Astrocyte of the spinal cord (primary cell): ENCODE measurements at regions not wholly inside any gene's neighbourhood (a gene's known extent, or its start where the extent isn't known, plus 50 kb on each side); places are given as distances from the start of the nearest gene placed in this dataset.

Experiments used
- DNase-seq: peaks from one replicate; pipeline ENCODE4 v3.0.0; 2011; ENCODE audit warnings: low read depth, low spot score
- H3K4me3 ChIP-seq: 2 replicates; pipeline ENCODE4 v1.5.1; 2011; ENCODE audit warnings: low read depth, mild to moderate bottlenecking, low read length, moderate library complexity
- CTCF ChIP-seq: IDR thresholded peaks from 2 replicates; pipeline ENCODE4 v1.5.1; 2012; ENCODE audit warnings: low read depth, mild to moderate bottlenecking, low read length, inconsistent platforms
- in situ Hi-C: cut with HindIII; loops from 2 replicates; pipeline ENCODE4 v1.10.0; 2017; ENCODE audit warnings: low sequenced_read_pairs

- in situ Hi-C loops, result no loop called here
- TF ChIP-seq CTCF, result no peak
- no peak for DNase-seq
- H3K4me3 ChIP-seq, result no peak overlapping the region
These were observed 526.5 kb downstream of the FBXO15 start for GRCh38 chr18:73621091-73621490.

- no peak for TF ChIP-seq CTCF
- DNase-seq, result no peak
- no peak overlapping the region for H3K4me3 ChIP-seq
- in situ Hi-C loops, result no loop called here
These were observed 529.7 kb downstream of the FBXO15 start for GRCh38 chr18:73617981-73618380.

- no peak for TF ChIP-seq CTCF
- no peak for DNase-seq
- no peak overlapping the region for H3K4me3 ChIP-seq
- in situ Hi-C loops, result no loop called here
These were observed 532.1 kb downstream of the FBXO15 start for GRCh38 chr18:73615506-73615905.

GRCh38 chr18:73614812-73615211 lies 532.8 kb downstream of the FBXO15 start:
- H3K4me3 ChIP-seq, result no peak overlapping the region
- DNase-seq, result peak; percentile 94
- in situ Hi-C loops, result no loop called here
- no peak for TF ChIP-seq CTCF

GRCh38 chr18:73613706-73614340 lies 533.8 kb downstream of the FBXO15 start:
- H3K4me3 ChIP-seq, result no peak overlapping the region
- DNase-seq, result no peak
- no peak for TF ChIP-seq CTCF
- in situ Hi-C loops, result no loop called here

GRCh38 chr18:73597832-73598615 lies 549.6 kb downstream of the FBXO15 start:
- TF ChIP-seq CTCF, result no peak
- no peak overlapping the region for H3K4me3 ChIP-seq
- DNase-seq, result no peak
- in situ Hi-C loops, result no loop called here
